Activated naive CD8-positive, alpha-beta T cell treated with anti-CD3 and anti-CD28 coated beads, Interleukin-2, amount 10 ng/mL, durations not matched to agents 7 days and 5 days (primary cell): ENCODE measurements at regions not wholly inside any gene's neighbourhood (a gene's known extent, or its start where the extent isn't known, plus 50 kb on each side); places are given as distances from the start of the nearest gene placed in this dataset.
"Not testable (repeated sequence)": the region's sequence is repeated elsewhere in the genome, so short reads cannot be mapped to it uniquely, and the experiment has no call there.

Source experiments
- ATAC-seq: fragments of 150-1000 bp; cut with Tn5 transposase; one replicate; pipeline ENCODE4 v1.10.0; 2021; ENCODE audit warnings: low read depth, moderate library complexity
- POLR2A ChIA-PET: fragments of 350-600 bp; sonication (Branson Sonifier 250); formaldehyde crosslinking; loops from one replicate; lab custom pipeline; 2021; ENCODE audit warnings: antibody characterized with exemption; lab: Charles Lee
- DNase-seq: peaks from one replicate; pipeline ENCODE4 v3.0.0; 2021
- H3K27ac Mint-ChIP-seq: one replicate; pipeline ENCODE4 v1.8.0; 2022; ENCODE audit warnings: mild to moderate bottlenecking, mixed read lengths
- H3K27me3 Mint-ChIP-seq: one replicate; pipeline ENCODE4 v1.8.0; 2022; ENCODE audit warnings: mild to moderate bottlenecking, moderate library complexity, mixed read lengths
- H3K36me3 Mint-ChIP-seq: one replicate; pipeline ENCODE4 v1.8.0; 2021; ENCODE audit warnings: mild to moderate bottlenecking, mixed read lengths
- H3K4me1 Mint-ChIP-seq: one replicate; pipeline ENCODE4 v1.8.0; 2021; ENCODE audit warnings: mixed read lengths
- H3K4me3 Mint-ChIP-seq: one replicate; pipeline ENCODE4 v1.8.0; 2022; ENCODE audit warnings: mild to moderate bottlenecking, moderate library complexity, mixed read lengths
- H3K9me3 Mint-ChIP-seq: one replicate; pipeline ENCODE4 v1.8.0; 2021; ENCODE audit warnings: mixed read lengths

- H3K4me1 Mint-ChIP-seq, DNase-seq, ATAC-seq, H3K36me3 Mint-ChIP-seq, POLR2A ChIA-PET, H3K9me3 Mint-ChIP-seq, H3K27ac Mint-ChIP-seq, H3K4me3 Mint-ChIP-seq, H3K27me3 Mint-ChIP-seq: not testable (repeated sequence)
Observed at GRCh38 chr4:129292194-129292593, 196.2 kb downstream of the C4orf33 start.

GRCh38 chr4:129314781-129315180 is 218.8 kb downstream of the C4orf33 start:
- Mint-ChIP-seq H3K4me1 (no peaks in the 10 kb centered on the region), H3K27me3 (peaks cover 7% of the 10 kb centered on the region), H3K36me3 (no peaks in the 10 kb centered on the region), H3K4me3 (no peak overlapping the region), H3K9me3 (no peaks in the 10 kb centered on the region), H3K27ac (no peak overlapping the region)
- DNase-seq (no peak), ATAC-seq (no peak)
- POLR2A ChIA-PET: no interaction called here

- H3K27ac Mint-ChIP-seq: no peak overlapping the region
- POLR2A ChIA-PET: no interaction called here
Observed at GRCh38 chr4:129322920-129323319, 227.0 kb downstream of the C4orf33 start.

GRCh38 chr4:129323658-129324057 is 227.7 kb downstream of the C4orf33 start:
- H3K4me1 Mint-ChIP-seq: no peaks in the 10 kb centered on the region
- POLR2A ChIA-PET: no interaction called here
- no peaks in the 10 kb centered on the region for H3K9me3 Mint-ChIP-seq

More at GRCh38 chr4:129322920-129323319, 227.0 kb downstream of the C4orf33 start:
- Mint-ChIP-seq H3K9me3 (no peaks in the 10 kb centered on the region), H3K36me3 (no peaks in the 10 kb centered on the region), H3K27me3 (peaks cover 7% of the 10 kb centered on the region), H3K4me3 (no peak overlapping the region), H3K4me1 (no peaks in the 10 kb centered on the region)
- no peak for DNase-seq
- ATAC-seq: no peak

GRCh38 chr4:129326571-129327460 is 230.9 kb downstream of the C4orf33 start:
- H3K4me3 Mint-ChIP-seq: no peak overlapping the region
- no peaks in the 10 kb centered on the region for H3K4me1 Mint-ChIP-seq
- POLR2A ChIA-PET: no interaction called here
- no peaks in the 10 kb centered on the region for H3K9me3 Mint-ChIP-seq
- H3K36me3 Mint-ChIP-seq: no peaks in the 10 kb centered on the region
- ATAC-seq (no peak), DNase-seq (no peak)
- no peak overlapping the region for H3K27ac Mint-ChIP-seq
- no peaks in the 10 kb centered on the region for H3K27me3 Mint-ChIP-seq

More at GRCh38 chr4:129323658-129324057, 227.7 kb downstream of the C4orf33 start:
- peaks cover 5% of the 10 kb centered on the region for H3K27me3 Mint-ChIP-seq
- no peak overlapping the region for H3K4me3 Mint-ChIP-seq
- no peaks in the 10 kb centered on the region for H3K36me3 Mint-ChIP-seq
- ATAC-seq (no peak), DNase-seq (no peak)
- H3K27ac Mint-ChIP-seq: no peak overlapping the region

- H3K4me1 Mint-ChIP-seq: no peaks in the 10 kb centered on the region
- H3K36me3 Mint-ChIP-seq: no peaks in the 10 kb centered on the region
- H3K4me3 Mint-ChIP-seq: no peak overlapping the region
- POLR2A ChIA-PET: no interaction called here
- DNase-seq (no peak), ATAC-seq (no peak)
- H3K27me3 Mint-ChIP-seq: no peaks in the 10 kb centered on the region
- H3K27ac Mint-ChIP-seq: no peak overlapping the region
- H3K9me3 Mint-ChIP-seq: no peaks in the 10 kb centered on the region
Observed at GRCh38 chr4:129327637-129328036, 231.7 kb downstream of the C4orf33 start.

- H3K9me3 Mint-ChIP-seq: no peaks in the 10 kb centered on the region
- no peak for ATAC-seq
- H3K36me3 Mint-ChIP-seq: no peaks in the 10 kb centered on the region
- H3K27me3 Mint-ChIP-seq: no peaks in the 10 kb centered on the region
- DNase-seq: no peak
- H3K4me1 Mint-ChIP-seq: no peaks in the 10 kb centered on the region
- no peak overlapping the region for H3K27ac Mint-ChIP-seq
- H3K4me3 Mint-ChIP-seq: no peak overlapping the region
- POLR2A ChIA-PET: no interaction called here
Observed at GRCh38 chr4:129328162-129328561, 232.2 kb downstream of the C4orf33 start.

GRCh38 chr4:129334136-129334535 is 238.2 kb downstream of the C4orf33 start:
- peaks cover 2% of the 10 kb centered on the region for H3K27me3 Mint-ChIP-seq
- DNase-seq: no peak
- no peak overlapping the region for H3K4me3 Mint-ChIP-seq
- no peaks in the 10 kb centered on the region for H3K36me3 Mint-ChIP-seq
- POLR2A ChIA-PET: no interaction called here
- no peak for ATAC-seq
- no peaks in the 10 kb centered on the region for H3K9me3 Mint-ChIP-seq
- no peak overlapping the region for H3K27ac Mint-ChIP-seq
- no peaks in the 10 kb centered on the region for H3K4me1 Mint-ChIP-seq

- no peak overlapping the region for H3K27ac Mint-ChIP-seq
- H3K27me3 Mint-ChIP-seq: peaks cover 4% of the 10 kb centered on the region
- no peaks in the 10 kb centered on the region for H3K9me3 Mint-ChIP-seq
- H3K4me3 Mint-ChIP-seq: no peak overlapping the region
- ATAC-seq (no peak), DNase-seq (no peak)
- H3K36me3 Mint-ChIP-seq: no peaks in the 10 kb centered on the region
- H3K4me1 Mint-ChIP-seq: no peaks in the 10 kb centered on the region
- POLR2A ChIA-PET: no interaction called here
Observed at GRCh38 chr4:129335276-129335675, 239.3 kb downstream of the C4orf33 start.

- Mint-ChIP-seq H3K4me3 (no peak overlapping the region), H3K27ac (no peak overlapping the region), H3K27me3 (peaks cover 4% of the 10 kb centered on the region), H3K36me3 (no peaks in the 10 kb centered on the region), H3K4me1 (no peaks in the 10 kb centered on the region), H3K9me3 (no peaks in the 10 kb centered on the region)
- ATAC-seq (no peak), DNase-seq (no peak)
- POLR2A ChIA-PET: no interaction called here
Observed at GRCh38 chr4:129335818-129336217, 239.9 kb downstream of the C4orf33 start.

GRCh38 chr4:129336457-129337227 is 240.7 kb downstream of the C4orf33 start:
- H3K9me3 Mint-ChIP-seq: no peaks in the 10 kb centered on the region
- DNase-seq (no peak), ATAC-seq (no peak)
- peaks cover 4% of the 10 kb centered on the region for H3K27me3 Mint-ChIP-seq
- H3K4me1 Mint-ChIP-seq: no peaks in the 10 kb centered on the region
- H3K36me3 Mint-ChIP-seq: no peaks in the 10 kb centered on the region
- POLR2A ChIA-PET: no interaction called here
- no peak overlapping the region for H3K4me3 Mint-ChIP-seq
- H3K27ac Mint-ChIP-seq: no peak overlapping the region

- no peaks in the 10 kb centered on the region for H3K36me3 Mint-ChIP-seq
- no peak overlapping the region for H3K27ac Mint-ChIP-seq
- no peaks in the 10 kb centered on the region for H3K9me3 Mint-ChIP-seq
- DNase-seq (no peak), ATAC-seq (no peak)
- POLR2A ChIA-PET: no interaction called here
- no peak overlapping the region for H3K4me3 Mint-ChIP-seq
- H3K27me3 Mint-ChIP-seq: peaks cover 4% of the 10 kb centered on the region
- H3K4me1 Mint-ChIP-seq: no peaks in the 10 kb centered on the region
Observed at GRCh38 chr4:129337228-129337620, 241.3 kb downstream of the C4orf33 start.

- H3K27ac Mint-ChIP-seq: no peak overlapping the region
- no peaks in the 10 kb centered on the region for H3K4me1 Mint-ChIP-seq
- POLR2A ChIA-PET: no interaction called here
- DNase-seq (no peak), ATAC-seq (no peak)
- H3K27me3 Mint-ChIP-seq: peaks cover 4% of the 10 kb centered on the region
- no peak overlapping the region for H3K4me3 Mint-ChIP-seq
- no peaks in the 10 kb centered on the region for H3K9me3 Mint-ChIP-seq
- no peaks in the 10 kb centered on the region for H3K36me3 Mint-ChIP-seq
Observed at GRCh38 chr4:129342819-129343408, 247.0 kb downstream of the C4orf33 start.
